Adrenal gland (tissue), 9 donors: ENCODE measurements at regions not wholly inside any gene's neighbourhood (a gene's known extent, or its start where the extent isn't known, plus 50 kb on each side); places are given as distances from the start of the nearest gene placed in this dataset.

ENCODE experiments used
- DNase-seq, 7 donors: peaks; one replicate each; pipeline ENCODE4 v3.0.0-alpha.2; 2019 to 2020
- H3K27ac ChIP-seq, 5 donors: fragments of 200-600 bp; sonication (generic) in 4 of 5; 1 replicate in 3 of 5; 2 replicates in 2 of 5; pipeline versions ENCODE4 v1.5.1 to v1.8.0; 2016 to 2020; ENCODE audit warnings: mild to moderate bottlenecking in 1 of 5
- H3K27me3 ChIP-seq: fragments of 200-600 bp; 2 replicates; pipeline ENCODE4 v1.8.0; 2021
- H3K36me3 ChIP-seq, 2 donors: fragments of 200-600 bp; replicated peaks in 1 of 2; 1 replicate in 1 of 2; 2 replicates in 1 of 2; pipeline versions ENCODE4 v1.5.1 to v1.8.0; 2018 to 2022
- H3K4me1 ChIP-seq, 2 donors: fragments of 200-600 bp; replicated peaks in 1 of 2; 1 replicate in 1 of 2; 2 replicates in 1 of 2; pipeline versions ENCODE4 v1.5.1 to v1.8.0; 2018 to 2021
- H3K4me3 ChIP-seq, 4 donors: fragments of 200-600 bp; sonication (generic) in 3 of 4; one replicate each; pipeline ENCODE4 v1.5.1; 2016 to 2018
- H3K9me3 ChIP-seq, 3 donors: fragments of 200-600 bp; sonication (generic) in 1 of 3; replicated peaks in 1 of 3; 1 replicate in 2 of 3; 2 replicates in 1 of 3; pipeline versions ENCODE4 v1.5.1 to v1.8.0; 2016 to 2021
- POLR2A ChIP-seq, 2 donors: fragments of 450-650 bp; IDR thresholded peaks; one replicate each; pipeline ENCODE4 v1.6.1; 2017; ENCODE audit warnings: antibody characterized with exemption in 2 of 2, mild to moderate bottlenecking in 2 of 2, moderate library complexity in 1 of 2
- WGBS, 4 donors: extraction: QIAGEN DNeasy Blood & Tissue Kit in 2 of 4; methylation state at CpG; one replicate each; pipeline versions ENCODE4 v1.1.5 to v1.1.7; 2013 to 2017; 5-methylcytosine and 5-hydroxymethylcytosine counted together
- intact Hi-C, 2 donors: fragments of 100-400 bp; cut with DNase I; formaldehyde crosslinking; loops; one replicate each; pipeline versions ENCODE4 v1.14.1 to v1.15.0; 2022 to 2023
- TF ChIP-seq, protein P1 (sequence below), 6 experiments: fragments of 450-650 bp in 4 of 6; fragments of 200-600 bp in 2 of 6; sonication (generic) in 1 of 6; IDR thresholded peaks; 1 replicate in 5 of 6; 2 replicates in 1 of 6; pipeline versions ENCODE4 v1.5.1 to v1.8.0; 2016 to 2021; ENCODE audit warnings: antibody characterized with exemption in 6 of 6, mild to moderate bottlenecking in 2 of 6, moderate library complexity in 1 of 6
- donor health status: healthy with polysubstance abuse.
- donor health status: Bipolar disorder and iron deficiency.
- donor health status: DM: yes; HTN: yes; CAD: no.
- donor health status: DM: no; HTN: no; CAD: no.
- donor health status: DM: no; HTN: no; CAD: no.

DNA sequence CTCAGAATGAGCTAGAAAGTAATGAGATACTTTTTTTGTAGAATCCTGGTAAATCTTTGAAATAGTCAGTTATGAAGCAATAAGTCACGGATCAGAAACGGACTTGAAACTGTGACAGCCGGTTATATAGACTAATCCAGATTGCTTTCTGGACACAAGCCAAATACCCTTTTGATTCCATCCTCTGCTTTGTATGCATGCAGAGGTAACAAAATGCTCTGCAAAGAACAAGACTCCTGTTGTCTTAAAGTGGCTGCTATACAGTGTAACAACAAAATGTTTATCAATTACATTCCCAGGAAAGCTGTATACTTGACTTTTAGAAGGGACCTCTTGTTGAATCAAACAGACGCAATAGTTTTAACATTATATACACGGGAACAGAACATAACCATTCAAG is 66.5 kb upstream of the STARD13 start:
- Histone ChIP-seq H3K4me3 (no peak overlapping the region), H3K27ac (peak overlapping the region in 3 of 5 donors; percentile 25 to 93 (median 91)), H3K36me3 (no peaks in the 10 kb centered on the region), H3K9me3 (no peaks in the 10 kb centered on the region), H3K27me3 (no peaks in the 10 kb centered on the region), H3K4me1 (peaks cover 0 to 36% of the 10 kb centered on the region in 2 donors)
- TF ChIP-seq, protein P1, sequence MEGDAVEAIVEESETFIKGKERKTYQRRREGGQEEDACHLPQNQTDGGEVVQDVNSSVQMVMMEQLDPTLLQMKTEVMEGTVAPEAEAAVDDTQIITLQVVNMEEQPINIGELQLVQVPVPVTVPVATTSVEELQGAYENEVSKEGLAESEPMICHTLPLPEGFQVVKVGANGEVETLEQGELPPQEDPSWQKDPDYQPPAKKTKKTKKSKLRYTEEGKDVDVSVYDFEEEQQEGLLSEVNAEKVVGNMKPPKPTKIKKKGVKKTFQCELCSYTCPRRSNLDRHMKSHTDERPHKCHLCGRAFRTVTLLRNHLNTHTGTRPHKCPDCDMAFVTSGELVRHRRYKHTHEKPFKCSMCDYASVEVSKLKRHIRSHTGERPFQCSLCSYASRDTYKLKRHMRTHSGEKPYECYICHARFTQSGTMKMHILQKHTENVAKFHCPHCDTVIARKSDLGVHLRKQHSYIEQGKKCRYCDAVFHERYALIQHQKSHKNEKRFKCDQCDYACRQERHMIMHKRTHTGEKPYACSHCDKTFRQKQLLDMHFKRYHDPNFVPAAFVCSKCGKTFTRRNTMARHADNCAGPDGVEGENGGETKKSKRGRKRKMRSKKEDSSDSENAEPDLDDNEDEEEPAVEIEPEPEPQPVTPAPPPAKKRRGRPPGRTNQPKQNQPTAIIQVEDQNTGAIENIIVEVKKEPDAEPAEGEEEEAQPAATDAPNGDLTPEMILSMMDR (IDR thresholded peaks at IDR 0.05) = no peak
- no peak for TF ChIP-seq POLR2A (IDR thresholded peaks at IDR 0.05)
- no peak for DNase-seq
- WGBS, 4 donors = 72 to 83% (median 75%) methylated on average over 5 of the region's 5 CpGs
- intact Hi-C loops = no loop called here

DNA sequence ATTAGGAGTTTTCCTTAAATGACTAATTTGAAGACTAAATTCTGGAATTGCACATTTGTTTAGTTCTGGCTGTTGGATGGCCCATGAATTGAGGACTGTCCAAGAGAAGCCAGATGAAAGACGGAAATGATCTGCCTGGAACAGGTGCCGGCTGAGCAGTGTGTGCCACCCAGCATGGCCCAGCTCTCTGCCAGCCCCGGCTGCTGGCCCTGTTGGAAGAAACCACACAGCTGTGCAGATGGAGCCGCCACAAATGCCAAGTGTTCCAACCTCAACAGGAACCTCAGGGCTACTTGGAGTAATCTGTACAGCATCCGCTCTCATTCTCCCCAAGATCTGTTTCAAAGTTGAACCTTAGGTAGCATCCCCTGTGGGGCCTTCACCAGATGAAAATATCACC is 67.0 kb upstream of the STARD13 start:
- intact Hi-C loops = no loop called here
- Histone ChIP-seq H3K36me3 (no peaks in the 10 kb centered on the region), H3K4me3 (no peak overlapping the region), H3K4me1 (peaks cover 0 to 36% of the 10 kb centered on the region in 2 donors), H3K9me3 (no peaks in the 10 kb centered on the region), H3K27ac (peak overlapping the region in 3 of 5 donors; percentile 30 to 93 (median 91)), H3K27me3 (no peaks in the 10 kb centered on the region)
- TF ChIP-seq, protein P1 (IDR thresholded peaks at IDR 0.05) = no peak
- TF ChIP-seq POLR2A (IDR thresholded peaks at IDR 0.05) = no peak
- DNase-seq = peak in 1 of 7 donors; percentile 12
- WGBS, 4 donors = 70 to 94% (median 84%) methylated on average over 5 of the region's 5 CpGs

DNA sequence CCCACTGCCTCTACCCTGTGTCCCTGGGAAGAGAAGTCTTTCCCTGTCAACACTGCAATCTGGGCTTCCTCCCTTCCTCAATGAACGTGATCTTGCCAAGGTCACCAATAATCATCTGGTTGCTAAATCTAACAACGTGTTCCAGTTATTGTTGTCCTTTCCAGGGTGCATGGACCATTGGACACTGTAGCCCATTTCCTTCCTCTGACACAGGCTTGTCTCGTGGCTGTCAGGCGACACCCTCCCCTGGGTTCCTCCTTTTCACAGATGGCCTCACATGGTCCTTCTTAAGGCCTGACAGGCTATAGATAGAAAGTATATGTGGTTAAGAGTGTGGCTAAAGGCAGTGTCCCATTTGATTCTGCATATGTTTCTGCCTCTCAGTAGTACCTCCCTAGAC is 67.7 kb upstream of the STARD13 start:
- intact Hi-C loops = no loop called here
- Histone ChIP-seq H3K4me3 (no peak overlapping the region), H3K9me3 (no peaks in the 10 kb centered on the region), H3K27me3 (no peaks in the 10 kb centered on the region), H3K27ac (peak overlapping the region in 3 of 5 donors; percentile 30 to 93 (median 91)), H3K4me1 (peaks cover 0 to 36% of the 10 kb centered on the region in 2 donors), H3K36me3 (no peaks in the 10 kb centered on the region)
- WGBS, 4 donors = 38 to 49% (median 48%) methylated on average over 4 of the region's 4 CpGs
- peak; percentile 51 to 80 (median 68) for DNase-seq
- TF ChIP-seq, protein P1 (IDR thresholded peaks at IDR 0.05) = no peak
- no peak for TF ChIP-seq POLR2A (IDR thresholded peaks at IDR 0.05)

DNA sequence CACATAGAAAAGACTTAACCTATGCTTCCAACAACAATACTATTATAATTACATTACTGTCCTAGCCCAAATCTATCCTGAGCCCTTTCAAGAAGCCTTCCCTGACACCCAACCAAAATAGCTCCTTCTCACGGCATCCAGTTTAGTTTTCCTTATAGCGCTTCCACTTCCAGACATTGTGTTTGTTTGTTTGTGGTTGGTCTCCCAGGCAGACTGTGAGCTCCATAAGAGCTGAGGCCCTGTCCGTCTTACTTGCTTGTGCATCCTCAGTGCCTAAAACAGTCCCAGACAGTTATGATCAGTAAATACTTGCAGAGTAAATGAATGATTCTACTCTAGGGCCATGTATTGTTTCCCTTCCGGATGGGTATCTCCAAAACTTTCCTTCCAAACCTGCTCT is 68.1 kb upstream of the STARD13 start:
- TF ChIP-seq POLR2A (IDR thresholded peaks at IDR 0.05) = no peak
- TF ChIP-seq, protein P1 (IDR thresholded peaks at IDR 0.05) = no peak
- DNase-seq = no peak
- H3K27ac ChIP-seq = peak overlapping the region in 2 of 5 donors; percentile 55 to 59
- no peaks in the 10 kb centered on the region for H3K36me3 ChIP-seq
- peaks cover 0 to 36% of the 10 kb centered on the region in 2 donors for H3K4me1 ChIP-seq
- no peaks in the 10 kb centered on the region for H3K27me3 ChIP-seq
- no peak overlapping the region for H3K4me3 ChIP-seq
- H3K9me3 ChIP-seq = no peaks in the 10 kb centered on the region
- 81 to 95% (median 86%) methylated on average over 4 of the region's 4 CpGs for WGBS, 4 donors
- intact Hi-C loops = no loop called here
